ENCODE measurements at regions not wholly inside any gene's neighbourhood (a gene's known extent, or its start where the extent isn't known, plus 50 kb on each side); places are given as distances from the start of the nearest gene placed in this dataset.

DNA sequence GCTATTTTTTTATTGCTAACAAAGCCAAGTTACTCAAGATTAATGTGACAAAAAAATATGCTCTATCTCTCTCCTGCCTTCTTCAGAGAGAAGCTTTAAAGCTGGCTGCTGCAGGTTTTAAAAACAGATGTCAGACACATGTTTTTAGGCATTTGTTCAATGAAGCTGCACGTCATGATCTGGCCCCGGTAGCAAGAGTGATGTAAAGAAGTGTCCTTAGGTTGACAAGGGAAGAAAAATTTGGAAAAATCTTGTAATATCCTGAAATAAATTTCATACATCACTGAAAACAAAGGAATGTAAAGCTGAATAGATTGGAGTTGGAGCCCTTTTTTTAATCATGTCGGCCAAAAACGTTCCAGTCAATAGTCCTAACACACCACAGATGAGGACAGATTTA is 531.4 kb upstream of the NBEA start:
- intact Hi-C loops (cut with micrococcal nuclease): no loop called here

DNA sequence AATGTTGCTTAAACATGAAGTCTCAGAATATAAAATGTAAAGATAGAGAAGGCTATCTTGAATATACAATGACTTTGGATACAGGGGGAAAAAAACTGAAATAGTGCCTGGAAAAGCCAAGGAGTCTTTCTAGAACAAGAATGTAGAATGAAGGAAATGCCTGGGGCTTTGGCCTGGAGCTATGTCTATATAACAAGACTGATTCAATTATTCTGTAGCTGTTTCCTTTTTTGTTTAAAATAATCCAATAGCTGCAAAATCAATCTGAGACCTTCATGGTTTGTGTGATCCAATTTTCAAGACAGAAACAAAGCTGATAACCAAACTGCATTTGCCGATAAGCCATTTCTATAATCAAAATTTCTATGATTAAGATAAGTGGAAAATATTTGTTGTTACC is 530.9 kb upstream of the NBEA start:
- intact Hi-C loops (cut with micrococcal nuclease): no loop called here

DNA sequence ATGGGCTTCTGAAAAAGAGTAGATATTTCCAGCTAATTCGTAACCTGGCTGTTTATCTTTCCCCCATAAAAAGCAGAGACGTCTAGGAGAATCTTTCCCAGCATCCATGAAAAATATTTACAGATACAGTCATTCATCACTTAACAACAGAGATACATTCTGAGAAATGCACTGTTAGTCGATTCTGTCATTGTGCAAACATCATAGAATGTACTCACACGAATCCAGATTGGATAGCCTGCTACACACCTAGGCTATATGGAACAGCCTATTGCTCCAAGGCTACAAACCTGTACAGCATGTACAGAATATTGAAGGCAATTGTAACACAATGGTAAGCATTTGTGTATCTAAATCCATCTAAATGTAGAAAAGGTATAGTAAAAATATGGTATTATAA is 530.2 kb upstream of the NBEA start:
- intact Hi-C loops (cut with micrococcal nuclease): no loop called here

DNA sequence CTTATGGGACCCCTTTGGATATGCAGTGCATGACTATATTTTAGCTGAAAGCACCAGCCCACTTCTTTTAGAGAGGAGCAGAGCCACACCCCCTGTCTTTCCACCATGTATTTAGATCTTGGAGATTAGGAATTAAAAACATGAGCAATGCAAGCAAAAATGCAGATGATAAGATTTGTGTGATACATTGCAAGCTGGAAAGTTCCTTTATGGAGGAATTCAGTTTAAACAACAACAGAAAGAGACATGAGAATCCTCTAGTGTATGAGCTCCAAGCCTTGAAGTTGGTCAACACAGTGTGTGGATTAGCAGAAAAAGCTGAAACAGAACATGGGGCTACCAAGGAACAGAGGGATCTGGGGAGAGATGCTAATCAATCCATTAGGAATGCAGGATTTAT is 529.8 kb upstream of the NBEA start:
- intact Hi-C loops (cut with micrococcal nuclease): no loop called here

DNA sequence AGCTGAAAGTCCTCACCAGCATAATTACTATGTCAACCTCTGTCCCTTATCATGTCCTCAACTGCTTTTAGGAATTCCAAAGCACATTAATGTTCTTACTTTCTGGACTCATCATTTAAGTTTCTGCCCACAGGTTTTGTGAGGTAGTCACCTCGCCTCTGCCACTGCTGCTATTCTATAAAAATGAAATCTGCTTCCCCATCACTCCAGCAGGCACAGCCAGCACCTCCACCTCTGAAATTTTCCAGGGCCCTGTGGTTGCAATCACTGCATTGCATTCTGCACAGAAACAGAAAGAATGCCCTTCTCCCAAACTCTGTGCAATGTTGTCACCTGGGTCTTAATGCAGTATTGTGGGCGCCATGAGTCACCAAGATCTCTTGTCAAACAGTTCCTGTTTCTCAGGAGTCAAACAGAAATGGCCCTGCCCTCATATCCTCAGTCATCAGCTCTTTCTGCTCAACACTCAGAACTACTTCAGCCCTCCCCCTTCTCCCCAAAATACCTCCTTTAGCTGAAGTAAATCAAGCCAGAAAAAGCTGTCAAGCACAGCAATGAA is 529.2 kb upstream of the NBEA start:
- intact Hi-C loops (cut with micrococcal nuclease): no loop called here

DNA sequence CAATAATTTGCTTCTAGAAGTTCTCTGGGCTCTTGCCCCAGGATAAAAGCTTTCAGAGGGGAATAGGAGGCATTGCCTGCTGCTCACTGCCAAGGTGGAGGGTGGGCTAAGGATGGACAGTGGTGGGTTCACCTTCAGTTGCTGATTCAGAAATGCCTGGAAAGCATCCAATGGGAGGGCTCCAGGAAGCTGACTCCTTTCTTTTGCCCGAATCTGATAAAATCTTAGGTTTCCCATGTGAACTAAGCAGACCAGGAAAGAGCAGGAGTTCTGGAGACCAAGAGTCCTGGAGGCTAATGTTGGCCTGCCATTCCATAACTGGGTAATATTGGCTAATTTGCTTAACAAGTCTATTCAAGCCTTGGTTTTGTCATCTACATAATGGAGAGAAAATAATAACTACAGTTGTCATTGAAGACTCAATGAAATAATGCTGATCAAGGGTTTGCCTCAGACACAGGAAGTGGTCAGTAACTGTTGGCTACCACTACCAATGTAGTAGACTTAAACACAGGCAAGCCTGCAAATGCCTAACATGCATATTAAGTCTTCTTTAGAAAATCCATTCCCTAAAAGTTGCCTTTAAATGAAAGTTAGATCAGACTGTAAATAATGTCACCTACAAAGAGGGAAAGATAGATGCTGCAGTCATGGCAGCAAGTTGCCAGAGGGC is 528.4 kb upstream of the NBEA start:
- intact Hi-C loops (cut with micrococcal nuclease): no loop called here

DNA sequence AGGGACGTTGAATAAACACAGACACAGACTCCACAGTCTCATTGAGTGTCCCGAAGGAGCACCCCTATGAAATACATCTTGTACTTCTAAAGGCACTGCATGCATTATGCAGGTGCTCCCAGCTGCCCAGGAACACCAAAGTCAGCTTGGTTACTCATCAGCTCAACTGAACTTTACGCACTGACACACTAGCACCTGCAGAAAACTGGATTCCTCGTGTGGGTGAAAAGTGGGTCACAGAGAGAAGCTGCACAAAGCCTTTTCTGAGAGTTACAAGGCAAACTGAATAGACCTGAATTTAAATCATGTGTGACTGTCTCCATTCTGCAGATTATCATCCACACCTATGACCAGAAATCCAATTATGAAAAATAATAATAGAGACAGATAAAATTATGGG is 527.5 kb upstream of the NBEA start:
- intact Hi-C loops (cut with micrococcal nuclease): no loop called here

DNA sequence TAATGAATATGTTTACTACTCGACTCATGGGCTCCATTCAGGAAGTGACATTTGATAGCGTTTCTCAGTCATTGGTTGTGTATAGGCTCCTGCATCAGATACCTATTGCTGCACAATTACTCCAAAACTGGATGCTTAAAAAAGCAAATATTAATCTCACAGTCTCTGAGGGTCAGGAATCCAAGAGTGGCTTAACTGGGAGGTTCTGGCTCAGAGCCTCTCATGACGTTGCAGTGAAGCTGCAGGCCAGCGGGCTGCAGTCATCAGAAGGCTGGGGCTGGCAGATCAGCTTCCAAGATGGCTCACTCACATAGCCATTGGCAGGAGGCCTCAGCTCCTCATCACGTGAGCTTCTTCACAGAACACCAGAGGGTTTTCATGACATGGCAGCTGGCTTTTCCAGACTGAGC is 525.1 kb upstream of the NBEA start:
- intact Hi-C loops (cut with micrococcal nuclease): no loop called here

DNA sequence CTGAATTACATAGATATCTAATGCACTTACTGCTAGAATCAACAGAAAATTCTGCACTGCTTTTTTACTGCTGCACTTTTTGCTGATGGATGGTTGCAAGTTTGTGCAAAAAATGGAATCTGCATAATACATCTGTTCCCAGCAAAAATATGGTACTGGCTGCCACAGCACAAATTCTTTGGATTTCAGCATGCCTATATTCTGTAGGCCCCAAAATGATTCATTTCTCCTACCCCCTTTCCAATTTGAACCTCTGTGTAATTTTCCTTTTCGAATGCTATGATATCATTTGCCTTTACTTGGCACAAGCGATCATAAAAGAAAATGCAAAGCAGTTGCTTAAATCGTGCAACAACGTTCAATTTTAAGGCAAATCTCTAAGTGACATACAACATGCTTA is 524.2 kb upstream of the NBEA start:
- intact Hi-C loops (cut with micrococcal nuclease): no loop called here

DNA sequence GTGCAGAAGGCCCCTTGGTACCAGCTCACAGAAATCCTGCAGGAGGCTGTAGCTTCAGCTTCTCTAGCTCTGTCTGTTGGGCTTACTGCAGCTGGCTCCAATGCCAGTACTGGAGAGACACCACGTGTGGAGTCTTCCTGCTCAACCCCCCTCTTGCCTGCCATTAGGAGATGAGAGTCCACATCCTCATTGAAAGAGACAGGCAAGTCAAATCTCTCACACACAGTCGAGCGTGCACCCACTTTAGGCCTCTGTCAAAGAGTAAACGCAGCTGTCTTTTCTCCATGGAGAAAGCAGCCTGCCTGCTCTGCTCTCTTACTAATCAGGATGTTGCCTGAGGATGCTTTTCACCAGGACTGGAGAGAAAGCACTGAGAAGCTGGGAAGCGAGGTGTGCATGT is 523.0 kb upstream of the NBEA start:
- intact Hi-C loops (cut with micrococcal nuclease): no loop called here

DNA sequence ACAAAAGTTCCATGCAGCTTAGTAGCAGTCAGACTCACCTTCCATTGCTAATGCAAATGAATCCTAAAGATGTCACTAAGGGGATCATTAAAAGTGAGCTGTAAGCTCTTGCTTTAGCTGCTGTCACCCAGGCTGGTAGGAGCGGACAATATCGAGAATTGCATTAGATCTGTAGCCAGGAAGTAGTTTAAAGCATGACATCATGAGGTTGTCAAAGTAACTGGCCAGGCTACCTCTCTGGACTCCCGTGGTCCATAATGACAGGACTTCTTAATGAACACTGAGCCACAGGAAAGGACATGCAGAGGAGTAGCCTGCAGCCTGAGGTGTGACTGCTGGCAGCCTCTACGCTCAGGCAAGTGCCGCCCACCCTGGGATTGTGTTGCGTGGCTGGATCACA is 522.3 kb upstream of the NBEA start:
- intact Hi-C loops (cut with micrococcal nuclease): no loop called here

DNA sequence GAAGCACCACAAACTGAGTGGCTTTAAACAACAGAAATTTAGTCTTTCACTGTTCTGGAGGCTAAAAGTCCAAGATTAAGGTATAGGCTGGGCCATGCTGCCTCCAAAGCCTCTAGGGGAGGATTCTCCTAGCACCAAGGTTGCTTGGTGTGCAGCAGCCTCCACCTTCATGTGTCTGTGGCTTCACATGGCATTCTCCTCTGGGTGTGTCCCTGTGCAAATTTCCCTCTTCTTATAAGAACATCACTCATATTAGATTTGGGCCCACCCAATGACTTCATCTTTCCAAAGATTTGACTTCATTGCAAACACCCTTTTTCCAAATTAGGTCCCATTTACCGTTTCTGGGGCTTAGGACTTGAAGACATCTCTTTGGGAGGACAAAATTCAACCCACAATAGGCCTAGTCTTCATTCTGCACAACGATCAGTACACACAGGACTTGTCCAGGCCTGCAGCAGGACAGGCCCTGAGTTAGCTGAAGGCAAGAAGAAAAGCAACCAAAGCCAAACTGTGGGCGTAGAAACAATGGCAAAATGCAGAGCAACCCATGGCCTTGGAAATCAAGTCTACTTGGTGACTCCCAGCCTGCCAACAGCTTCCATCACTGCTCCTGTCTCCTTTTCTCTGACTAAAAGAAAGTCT is 521.2 kb upstream of the NBEA start:
- intact Hi-C loops (cut with micrococcal nuclease): no loop called here

DNA sequence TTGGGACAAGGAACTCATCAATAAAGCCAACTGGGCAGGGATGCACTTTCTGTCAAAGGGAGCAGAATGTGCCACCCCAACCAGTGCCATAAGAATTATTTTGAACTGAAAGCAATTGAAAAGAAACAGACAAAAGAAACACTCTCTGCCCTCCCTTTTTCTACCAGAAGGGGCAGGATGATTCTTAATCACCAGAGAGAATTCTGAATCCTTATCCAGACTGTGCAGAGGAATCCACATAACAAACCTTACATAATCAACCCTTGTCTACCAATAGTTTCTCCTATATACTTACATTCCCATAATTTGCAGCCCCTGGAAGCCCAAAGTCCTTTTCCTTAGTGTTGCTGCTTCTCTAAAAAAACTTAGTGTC is 520.7 kb upstream of the NBEA start:
- intact Hi-C loops (cut with micrococcal nuclease): no loop called here

DNA sequence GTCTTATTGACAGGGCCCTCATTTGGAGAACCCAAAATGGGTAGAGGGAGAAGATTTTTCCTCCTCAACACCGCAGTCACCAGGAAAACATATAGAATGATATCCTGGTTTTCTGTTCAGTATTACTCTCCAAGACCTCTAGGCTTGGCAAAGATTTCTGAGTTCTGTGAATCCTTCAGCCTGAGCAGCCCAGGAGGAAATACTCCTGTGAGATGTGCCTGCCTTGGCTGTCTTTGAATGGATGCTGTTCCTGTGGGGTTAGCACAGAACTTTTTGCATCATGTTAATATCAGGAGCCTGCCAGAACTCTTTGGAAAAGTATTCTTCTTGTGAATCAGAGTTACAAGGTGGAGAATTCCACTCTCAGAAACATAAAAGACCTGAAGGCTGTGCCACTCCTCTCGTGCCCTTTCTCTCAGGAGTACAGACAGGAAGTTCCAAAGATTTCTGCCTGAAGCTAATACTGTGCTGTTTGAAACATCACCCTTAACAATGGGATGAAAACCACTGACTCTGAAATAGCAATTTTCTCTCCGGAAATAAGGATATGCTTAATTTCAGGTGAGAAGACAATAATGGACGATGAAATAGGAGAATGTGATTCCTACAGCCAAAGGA is 520.1 kb upstream of the NBEA start:
- intact Hi-C loops (cut with micrococcal nuclease): no loop called here

DNA sequence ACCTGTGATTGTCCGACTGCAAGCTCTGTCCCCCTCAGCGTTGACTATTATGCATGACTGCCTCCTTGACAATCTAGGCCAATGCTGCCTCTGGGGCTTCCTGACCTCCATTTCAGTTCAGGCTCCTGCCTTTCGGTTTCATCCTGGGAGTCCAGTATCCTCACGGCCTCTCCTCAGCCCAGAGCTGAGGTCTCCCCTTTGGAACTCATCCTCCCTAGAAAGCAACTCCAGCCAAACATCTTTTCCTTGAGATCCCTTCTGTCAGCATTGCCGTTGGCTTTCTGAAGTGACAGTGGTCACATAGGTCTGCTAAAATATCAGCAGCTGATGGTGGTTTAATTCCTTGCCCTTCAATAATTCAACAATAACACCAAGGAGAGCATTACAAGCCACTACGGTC is 519.1 kb upstream of the NBEA start:
- intact Hi-C loops (cut with micrococcal nuclease): no loop called here

DNA sequence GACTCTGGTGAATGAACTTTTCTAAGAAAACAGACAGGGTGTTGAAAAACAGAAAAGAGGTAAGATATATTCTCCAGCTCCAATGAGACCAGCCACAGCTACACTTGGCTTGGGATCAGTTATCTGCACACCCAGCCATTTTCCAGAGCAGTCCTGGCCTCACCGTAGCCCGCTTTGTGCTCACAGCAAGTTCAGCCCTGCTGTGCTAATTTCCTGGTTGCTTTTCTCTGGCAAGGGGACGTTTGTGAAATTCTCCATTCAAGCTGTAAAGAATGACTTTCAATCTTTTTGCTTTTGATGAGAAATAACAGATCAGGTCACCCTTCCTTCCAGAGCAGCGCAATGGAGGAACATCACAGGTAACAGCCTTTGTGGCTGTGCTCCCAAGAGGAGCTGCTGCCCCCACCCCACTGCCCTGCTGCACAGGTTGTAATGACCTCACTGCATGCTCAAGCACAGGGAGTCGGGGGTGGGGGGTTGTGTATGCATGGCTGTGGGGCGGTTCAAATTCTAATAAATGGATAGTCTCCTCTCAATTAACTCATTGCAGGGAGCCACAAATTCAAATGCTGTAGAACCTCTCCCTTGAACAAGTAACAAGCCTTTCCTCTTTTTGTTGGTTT is 516.6 kb upstream of the NBEA start:
- intact Hi-C loops (cut with micrococcal nuclease): no loop called here

DNA sequence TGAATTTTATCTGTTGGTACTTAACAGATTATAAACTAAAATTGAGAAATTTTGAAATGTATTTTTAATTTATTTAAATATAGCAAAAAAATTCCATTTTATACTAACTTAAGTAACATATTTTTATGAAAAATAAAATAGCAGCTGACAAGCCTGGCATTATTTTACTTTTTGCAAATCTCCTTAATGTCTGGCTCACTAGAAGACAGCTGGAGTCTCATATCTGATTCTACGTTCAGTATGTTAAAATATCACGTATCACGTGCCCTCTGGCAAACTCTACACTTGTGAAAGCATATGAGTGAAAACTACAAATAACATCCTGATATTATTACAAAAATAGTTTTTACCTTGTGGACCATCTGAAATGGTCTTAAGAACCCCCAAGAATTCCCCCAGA is 513.2 kb upstream of the NBEA start:
- intact Hi-C loops (cut with micrococcal nuclease): no loop called here

DNA sequence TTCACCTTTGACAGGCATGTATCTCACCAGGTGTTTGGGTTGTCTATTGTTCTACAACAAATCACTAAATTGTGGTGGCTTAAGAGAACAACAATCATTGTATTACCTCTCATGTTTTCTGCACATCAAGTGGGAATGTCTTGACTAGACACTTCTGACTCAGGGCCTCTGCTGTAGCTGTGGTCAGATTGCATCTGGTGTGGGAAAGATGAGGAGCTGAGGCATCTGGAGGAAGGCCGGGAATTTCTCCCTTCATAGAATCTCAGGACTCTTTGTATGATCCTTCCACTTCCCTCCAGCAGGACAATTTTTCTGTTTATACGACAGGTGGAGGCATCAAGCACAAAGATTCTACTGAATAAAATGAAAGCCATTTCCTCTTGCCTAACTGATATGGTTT is 511.8 kb upstream of the NBEA start:
- intact Hi-C loops (cut with micrococcal nuclease): no loop called here

DNA sequence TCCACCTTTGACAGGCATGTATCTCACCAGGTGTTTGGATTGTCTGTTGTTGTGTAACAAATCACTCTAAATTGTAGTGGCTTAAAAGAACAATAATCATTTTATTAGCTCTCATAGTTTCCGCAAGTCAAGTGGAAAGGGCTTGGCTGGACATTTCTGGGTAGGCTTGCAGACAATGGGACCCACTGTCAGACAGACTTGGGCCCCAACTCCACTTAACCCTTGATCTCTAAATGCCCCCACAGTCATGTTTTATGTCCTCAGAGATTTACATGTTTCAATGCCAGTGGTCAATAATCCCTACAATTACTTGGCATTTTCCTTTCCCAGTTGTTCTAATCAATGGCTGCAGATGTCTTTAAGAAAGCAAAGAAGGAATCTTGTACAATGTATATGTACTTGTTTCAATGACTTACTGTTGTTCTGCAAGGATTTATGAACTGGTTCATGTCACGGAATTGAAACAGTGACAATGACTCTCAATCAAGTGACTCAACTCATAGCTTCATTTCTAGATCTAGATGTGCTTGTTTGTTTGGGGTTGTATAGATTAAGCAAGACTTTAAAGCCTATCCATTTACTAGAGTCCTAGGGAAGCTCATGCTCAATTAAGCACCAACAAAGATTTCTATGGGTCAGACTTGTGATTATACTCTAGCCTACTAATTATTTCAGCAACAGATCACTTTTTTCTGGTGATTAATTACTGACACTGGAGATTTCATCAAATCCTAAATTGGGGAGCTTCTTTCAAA is 510.1 kb upstream of the NBEA start:
- intact Hi-C loops (cut with micrococcal nuclease): no loop called here

DNA sequence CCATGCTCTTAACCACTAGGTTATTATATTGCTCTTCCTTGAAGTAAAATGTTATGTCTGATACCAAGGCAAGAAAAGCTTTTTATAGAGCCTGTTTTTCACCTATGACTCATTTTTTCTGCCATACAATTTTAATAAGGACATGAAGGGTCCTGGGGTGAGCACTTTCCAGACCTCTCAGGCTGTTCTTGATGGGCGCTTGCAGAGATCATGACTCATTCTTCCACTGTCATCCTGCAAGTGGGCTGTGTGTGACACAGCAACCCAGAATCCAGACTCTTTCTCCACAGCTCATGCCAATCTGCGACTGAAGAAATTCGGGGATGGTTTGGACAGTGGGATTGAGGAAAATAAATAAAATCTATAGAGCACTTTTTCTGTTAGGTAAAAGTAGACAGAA is 506.7 kb upstream of the NBEA start:
- intact Hi-C loops (cut with micrococcal nuclease): no loop called here

DNA sequence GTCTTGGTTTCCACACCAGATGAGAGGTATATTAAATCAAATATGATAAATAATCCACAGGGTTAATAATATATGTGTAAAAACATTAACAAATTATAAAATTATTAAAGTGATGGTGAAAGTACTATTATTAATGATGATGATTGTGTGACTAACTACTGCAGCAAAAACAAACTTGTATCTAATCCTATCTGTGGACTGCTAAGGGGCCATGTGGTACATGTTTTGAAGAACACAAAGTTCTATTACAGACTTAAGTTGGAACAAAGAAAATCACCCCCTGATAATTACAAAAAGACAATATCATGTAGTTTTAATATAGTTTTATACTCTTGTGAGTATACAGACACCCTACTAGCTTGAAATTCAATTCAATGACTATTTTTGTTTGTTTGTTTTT is 504.2 kb upstream of the NBEA start:
- intact Hi-C loops (cut with micrococcal nuclease): no loop called here

DNA sequence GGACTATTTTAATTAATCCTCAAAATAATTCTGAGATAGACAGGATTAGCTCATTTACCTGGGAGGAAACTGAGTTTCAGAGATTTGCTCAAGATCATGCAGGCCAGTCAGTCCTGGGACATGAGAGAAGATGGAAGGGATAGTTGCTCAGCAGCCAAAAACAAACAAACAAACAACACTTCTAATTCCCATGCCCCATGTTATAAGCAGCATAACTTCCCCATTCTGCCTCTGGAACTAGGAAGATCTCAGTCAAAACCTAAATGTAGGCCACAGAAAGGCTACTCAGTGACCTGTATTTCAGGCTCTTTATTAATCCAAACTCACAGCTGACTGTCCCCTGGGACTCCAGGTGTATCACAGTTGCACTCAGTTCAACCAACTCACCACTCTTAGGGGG is 489.2 kb upstream of the NBEA start:
- intact Hi-C loops (cut with micrococcal nuclease): no loop called here

Data from T-helper 1 cell treated with Interleukin-12 subunit alpha and Interleukin-12 subunit beta and Interleukin-4 antibody, amounts not matched to agents 30 ng/mL and 1 ng/mL, for 36 hours (primary cell).